PC-9 (cell line): ENCODE measurements at regions not wholly inside any gene's neighbourhood (a gene's known extent, or its start where the extent isn't known, plus 50 kb on each side); places are given as distances from the start of the nearest gene placed in this dataset.

Experiments used
- CTCF ChIP-seq: fragments of 200-600 bp; sonication (generic); conservative IDR thresholded peaks from 2 replicates; pipeline ENCODE4 v1.6.1; 2017; ENCODE audit warnings: mixed run types, antibody characterized with exemption, mild to moderate bottlenecking, moderate library complexity
- EZH2 ChIP-seq: fragments of 200-600 bp; sonication (generic); IDR thresholded peaks from 2 replicates; pipeline ENCODE4 v1.8.0; 2017; ENCODE audit warnings: antibody characterized with exemption, low read depth

GRCh38 chr5:6273749-6274148, 104.6 kb downstream of the MED10 start:
- no peak for TF ChIP-seq CTCF
- no peak for TF ChIP-seq EZH2
